ENCODE measurements at regions not wholly inside any gene's neighbourhood (a gene's known extent, or its start where the extent isn't known, plus 50 kb on each side); places are given as distances from the start of the nearest gene placed in this dataset.

GRCh38 chr14:61108496-61109141, 127.6 kb downstream of the SLC38A6 start:
- Histone ChIP-seq H3K27me3 (no peaks in the 10 kb centered on the region), H3K27ac (replicated peaks in 1 of 4) (peak overlapping the region in 1 of 4 donors; percentile 28), H3K36me3 (no peaks in the 10 kb centered on the region), H3K4me3 (no peak overlapping the region), H3K4me1 (peaks cover 20 to 45% (median 31%) of the 10 kb centered on the region in 4 donors), H3K9me3 (peaks cover 0 to 1% (median 0%) of the 10 kb centered on the region in 4 donors)
- peak; percentile 80 for DNase-seq (ENCODE audit: extremely low spot score)
- intact Hi-C loops (cut with DNase I): no loop called here
- 85% methylated on average over 10 of the region's 10 CpGs for WGBS
- TF ChIP-seq CTCF (IDR thresholded peaks at IDR 0.05) (no peak), POLR2A (IDR thresholded peaks at IDR 0.05; ENCODE audit: low read depth) (no peak)

- intact Hi-C loops (cut with DNase I): no loop called here
- WGBS: 72% methylated on average over 6 of the region's 6 CpGs
- H3K27ac ChIP-seq (replicated peaks in 1 of 4): peak overlapping the region in 2 of 4 donors; percentile 40 to 44
Measured at GRCh38 chr14:61107869-61108493, 126.9 kb downstream of the SLC38A6 start.

GRCh38 chr14:61106959-61107641, 126.1 kb downstream of the SLC38A6 start:
- peak overlapping the region in 3 of 4 donors; percentile 40 to 44 (median 40) for H3K27ac ChIP-seq (replicated peaks in 1 of 4)
- peak; percentile 92 for DNase-seq (ENCODE audit: extremely low spot score)

More at GRCh38 chr14:61107869-61108493, 126.9 kb downstream of the SLC38A6 start:
- DNase-seq (ENCODE audit: extremely low spot score): peak; percentile 55
- H3K9me3 ChIP-seq: no peaks in the 10 kb centered on the region
- H3K4me1 ChIP-seq: peaks cover 26 to 51% (median 36%) of the 10 kb centered on the region in 4 donors
- no peaks in the 10 kb centered on the region for H3K36me3 ChIP-seq
- H3K27me3 ChIP-seq: no peaks in the 10 kb centered on the region
- no peak overlapping the region for H3K4me3 ChIP-seq
- no peak for TF ChIP-seq POLR2AphosphoS5 (IDR thresholded peaks at IDR 0.05)
- no peak for TF ChIP-seq CTCF (IDR thresholded peaks at IDR 0.05)
- TF ChIP-seq POLR2A (IDR thresholded peaks at IDR 0.05; ENCODE audit: low read depth): no peak
- TF ChIP-seq EP300 (IDR thresholded peaks at IDR 0.05): no peak

GRCh38 chr14:61106271-61106958, 125.4 kb downstream of the SLC38A6 start:
- H3K4me1 ChIP-seq: peaks cover 42 to 63% (median 52%) of the 10 kb centered on the region in 4 donors
- no peaks in the 10 kb centered on the region for H3K9me3 ChIP-seq
- intact Hi-C loops (cut with DNase I): no loop called here
- no peaks in the 10 kb centered on the region for H3K36me3 ChIP-seq
- H3K27ac ChIP-seq (replicated peaks in 1 of 4): peak overlapping the region in 1 of 4 donors; percentile 40
- H3K4me3 ChIP-seq: no peak overlapping the region
- no peaks in the 10 kb centered on the region for H3K27me3 ChIP-seq
- peak; percentile 72 for DNase-seq (ENCODE audit: extremely low spot score)
- TF ChIP-seq POLR2A (IDR thresholded peaks at IDR 0.05; ENCODE audit: low read depth) (no peak), POLR2AphosphoS5 (IDR thresholded peaks at IDR 0.05) (no peak), EP300 (IDR thresholded peaks at IDR 0.05) (no peak), CTCF (IDR thresholded peaks at IDR 0.05) (no peak)
- 95% methylated on average over 5 of the region's 5 CpGs for WGBS

More at GRCh38 chr14:61106959-61107641, 126.1 kb downstream of the SLC38A6 start:
- Histone ChIP-seq H3K27me3 (no peaks in the 10 kb centered on the region), H3K4me3 (no peak overlapping the region), H3K9me3 (no peaks in the 10 kb centered on the region), H3K36me3 (no peaks in the 10 kb centered on the region), H3K4me1 (peaks cover 35 to 60% (median 45%) of the 10 kb centered on the region in 4 donors)
- peak in 1 of 3 experiments; percentile 10 for TF ChIP-seq CTCF (IDR thresholded peaks at IDR 0.05)
- TF ChIP-seq EP300 (IDR thresholded peaks at IDR 0.05): no peak
- WGBS: 51% methylated on average over 14 of the region's 14 CpGs
- intact Hi-C loops (cut with DNase I): no loop called here
